ENCODE measurements at regions not wholly inside any gene's neighbourhood (a gene's known extent, or its start where the extent isn't known, plus 50 kb on each side); places are given as distances from the start of the nearest gene placed in this dataset.

GRCh38 chr6:138559143-138559542 lies 59.8 kb upstream of the NHSL1 start:
- intact Hi-C loops (cut with DNase I; ENCODE audit: low total_unique reads) = no loop called here
- TF ChIP-seq CTCF (IDR thresholded peaks at IDR 0.05 in 8 of 11, conservative IDR thresholded peaks at IDR 0.05 in 3 of 11) (no peak), POLR2A (IDR thresholded peaks at IDR 0.05) (no peak), POLR2AphosphoS5 (IDR thresholded peaks at IDR 0.05) (no peak)

GRCh38 chr6:138560130-138560860 lies 61.0 kb upstream of the NHSL1 start:
- DNase-seq = no peak
- Histone ChIP-seq H3K9me3 (no peaks in the 10 kb centered on the region), H3K4me3 (no peak overlapping the region), H3K27me3 (replicated peaks in 1 of 7) (no peaks in the 10 kb centered on the region), H3K36me3 (no peaks in the 10 kb centered on the region), H3K27ac (no peak overlapping the region), H3K4me1 (peaks cover 0 to 5% (median 0%) of the 10 kb centered on the region in 6 donors)
- TF ChIP-seq POLR2AphosphoS5 (IDR thresholded peaks at IDR 0.05) (no peak), CTCF (IDR thresholded peaks at IDR 0.05 in 8 of 11, conservative IDR thresholded peaks at IDR 0.05 in 3 of 11) (no peak), POLR2A (IDR thresholded peaks at IDR 0.05) (no peak)
- 86 to 93% (median 87%) methylated on average over 10 of the region's 10 CpGs for WGBS, 5 donors
- intact Hi-C loops (cut with DNase I; ENCODE audit: low total_unique reads) = no loop called here

More at GRCh38 chr6:138559143-138559542, 59.8 kb upstream of the NHSL1 start:
- H3K9me3 ChIP-seq = no peaks in the 10 kb centered on the region
- H3K4me1 ChIP-seq = peaks cover 0 to 7% (median 0%) of the 10 kb centered on the region in 6 donors
- no peak for DNase-seq
- H3K27ac ChIP-seq = no peak overlapping the region
- H3K36me3 ChIP-seq = no peaks in the 10 kb centered on the region
- no peak overlapping the region for H3K4me3 ChIP-seq
- no peaks in the 10 kb centered on the region for H3K27me3 ChIP-seq (replicated peaks in 1 of 7)
- 80 to 91% (median 84%) methylated on average over 4 of the region's 4 CpGs for WGBS, 5 donors

GRCh38 chr6:138562691-138563090 lies 63.4 kb upstream of the NHSL1 start:
- Histone ChIP-seq H3K36me3 (no peaks in the 10 kb centered on the region), H3K4me1 (no peaks in the 10 kb centered on the region), H3K27me3 (replicated peaks in 1 of 7) (no peaks in the 10 kb centered on the region), H3K27ac (no peak overlapping the region), H3K4me3 (no peak overlapping the region), H3K9me3 (no peaks in the 10 kb centered on the region)
- 91 to 97% (median 93%) methylated on average over 8 of the region's 8 CpGs for WGBS, 5 donors
- TF ChIP-seq POLR2A (IDR thresholded peaks at IDR 0.05) (no peak), CTCF (IDR thresholded peaks at IDR 0.05 in 8 of 11, conservative IDR thresholded peaks at IDR 0.05 in 3 of 11) (no peak), POLR2AphosphoS5 (IDR thresholded peaks at IDR 0.05) (no peak)
- DNase-seq = no peak
- intact Hi-C loops (cut with DNase I; ENCODE audit: low total_unique reads) = no loop called here

GRCh38 chr6:138563231-138563630 lies 63.9 kb upstream of the NHSL1 start:
- H3K27me3 ChIP-seq (replicated peaks in 1 of 7) = no peaks in the 10 kb centered on the region
- intact Hi-C loops (cut with DNase I; ENCODE audit: low total_unique reads) = no loop called here
- no peaks in the 10 kb centered on the region for H3K9me3 ChIP-seq
- no peak overlapping the region for H3K4me3 ChIP-seq
- DNase-seq = no peak
- no peak for TF ChIP-seq CTCF (IDR thresholded peaks at IDR 0.05 in 8 of 11, conservative IDR thresholded peaks at IDR 0.05 in 3 of 11)
- no peak for TF ChIP-seq POLR2A (IDR thresholded peaks at IDR 0.05)
- TF ChIP-seq POLR2AphosphoS5 (IDR thresholded peaks at IDR 0.05) = no peak
- H3K27ac ChIP-seq = no peak overlapping the region
- H3K4me1 ChIP-seq = no peaks in the 10 kb centered on the region
- 90 to 96% (median 93%) methylated on average over 6 of the region's 6 CpGs for WGBS, 5 donors
- H3K36me3 ChIP-seq = no peaks in the 10 kb centered on the region

Data from spleen (tissue), 11 donors.